ENCODE measurements at regions not wholly inside any gene's neighbourhood (a gene's known extent, or its start where the extent isn't known, plus 50 kb on each side); places are given as distances from the start of the nearest gene placed in this dataset.

- TF ChIP-seq ZNF639 (tag by site-specific recombination; IDR thresholded peaks at IDR 0.05) (no peak), YY1 (tag by site-specific recombination; IDR thresholded peaks at IDR 0.05) (no peak), ZNF544 (tag by site-specific recombination; IDR thresholded peaks at IDR 0.05) (no peak), ZNF48 (tag by site-specific recombination; IDR thresholded peaks at IDR 0.05) (no peak), SALL2 (tag by site-specific recombination; IDR thresholded peaks at IDR 0.05; ENCODE audit: borderline replicate concordance) (no peak), TSHZ1 (tag by site-specific recombination; IDR thresholded peaks at IDR 0.05; ENCODE audit: borderline replicate concordance) (no peak), CTCF (tag by site-specific recombination; IDR thresholded peaks at IDR 0.05) (no peak), ZNF514 (tag by site-specific recombination; IDR thresholded peaks at IDR 0.05) (no peak), ZSCAN18 (tag by site-specific recombination; IDR thresholded peaks at IDR 0.05) (no peak), ZNF530 (tag by site-specific recombination; IDR thresholded peaks at IDR 0.05; ENCODE audit: low read depth) (no peak)
Measured at GRCh38 chr5:106127985-106128384, 1542.8 kb downstream of the EFNA5 start.

Data from HEK293 (cell line).